MM.1S (cell line): ENCODE measurements at regions not wholly inside any gene's neighbourhood (a gene's known extent, or its start where the extent isn't known, plus 50 kb on each side); places are given as distances from the start of the nearest gene placed in this dataset.

Experiments used
- DNase-seq: peaks from one replicate; pipeline ENCODE4 v3.0.0-alpha.2; 2015
- H2AFZ ChIP-seq: fragments of 300-600 bp; sonication (generic); 2 replicates; pipeline ENCODE4 v1.6.0; 2016; ENCODE audit warnings: antibody characterized with exemption, low read length
- H3F3A ChIP-seq: fragments of 300-600 bp; sonication (generic); 2 replicates; pipeline ENCODE4 v1.6.1; 2016; ENCODE audit warnings: mild to moderate bottlenecking, antibody characterized with exemption, low read length, moderate library complexity, mixed read lengths; ENCODE audit not compliant: insufficient read depth
- H3K27ac ChIP-seq: fragments of 300-600 bp; sonication (generic); 2 replicates; pipeline ENCODE4 v1.5.1; 2016; ENCODE audit warnings: mild to moderate bottlenecking, low read length
- H3K27me3 ChIP-seq: fragments of 300-600 bp; sonication (generic); replicated peaks from 2 replicates; pipeline ENCODE4 v1.6.0; 2016; ENCODE audit warnings: low read length; ENCODE audit not compliant: insufficient read depth
- H3K36me3 ChIP-seq: fragments of 300-600 bp; sonication (generic); replicated peaks from 2 replicates; pipeline ENCODE4 v1.6.1; 2016; ENCODE audit warnings: mild to moderate bottlenecking, low read length, mixed read lengths; ENCODE audit not compliant: insufficient read depth
- H3K4me1 ChIP-seq: fragments of 300-600 bp; sonication (generic); 2 replicates; pipeline ENCODE4 v1.6.1; 2016; ENCODE audit warnings: low read length, mixed read lengths
- H3K4me2 ChIP-seq: fragments of 300-600 bp; sonication (generic); 2 replicates; pipeline ENCODE4 v1.6.0; 2016; ENCODE audit warnings: low read depth, low read length
- H3K4me3 ChIP-seq: fragments of 300-600 bp; sonication (generic); 2 replicates; pipeline ENCODE4 v1.5.1; 2016; ENCODE audit warnings: low read length, mixed read lengths
- H3K79me2 ChIP-seq: fragments of 300-600 bp; sonication (generic); 2 replicates; pipeline ENCODE4 v1.6.1; 2016; ENCODE audit warnings: mixed run types, low read length, mixed read lengths
- H3K9ac ChIP-seq: fragments of 300-600 bp; sonication (generic); 2 replicates; pipeline ENCODE4 v1.6.1; 2016; ENCODE audit warnings: low read length, mixed read lengths
- H3K9me2 ChIP-seq: fragments of 300-600 bp; sonication (generic); replicated peaks from 2 replicates; pipeline ENCODE4 v1.6.1; 2016; ENCODE audit warnings: mild to moderate bottlenecking, low read length, mixed read lengths; ENCODE audit not compliant: insufficient read depth
- H3K9me3 ChIP-seq: fragments of 300-600 bp; sonication (generic); replicated peaks from 2 replicates; pipeline ENCODE4 v1.6.1; 2016; ENCODE audit warnings: mild to moderate bottlenecking, low read length, mixed read lengths; ENCODE audit not compliant: insufficient read depth
- H4K20me1 ChIP-seq: fragments of 300-600 bp; sonication (generic); 2 replicates; pipeline ENCODE4 v1.6.1; 2016; ENCODE audit warnings: mild to moderate bottlenecking, low read length, moderate library complexity, mixed read lengths; ENCODE audit not compliant: insufficient read depth
- EZH2 ChIP-seq: fragments of 300-600 bp; sonication (generic); optimal IDR thresholded peaks from 2 replicates; pipeline ENCODE3; 2017; ENCODE audit warnings: low read depth, mild to moderate bottlenecking, antibody characterized with exemption, low read length, mixed read lengths
- EZH2phosphoT487 ChIP-seq: fragments of 300-600 bp; sonication (generic); IDR thresholded peaks from 2 replicates; pipeline ENCODE4 v1.6.1; 2018; ENCODE audit warnings: antibody characterized with exemption, low read length
- TF ChIP-seq, protein P1 (sequence below): fragments of 300-600 bp; sonication (generic); IDR thresholded peaks from 2 replicates; pipeline ENCODE4 v1.5.1; 2016; ENCODE audit warnings: antibody characterized with exemption, low read length, mixed read lengths

DNA sequence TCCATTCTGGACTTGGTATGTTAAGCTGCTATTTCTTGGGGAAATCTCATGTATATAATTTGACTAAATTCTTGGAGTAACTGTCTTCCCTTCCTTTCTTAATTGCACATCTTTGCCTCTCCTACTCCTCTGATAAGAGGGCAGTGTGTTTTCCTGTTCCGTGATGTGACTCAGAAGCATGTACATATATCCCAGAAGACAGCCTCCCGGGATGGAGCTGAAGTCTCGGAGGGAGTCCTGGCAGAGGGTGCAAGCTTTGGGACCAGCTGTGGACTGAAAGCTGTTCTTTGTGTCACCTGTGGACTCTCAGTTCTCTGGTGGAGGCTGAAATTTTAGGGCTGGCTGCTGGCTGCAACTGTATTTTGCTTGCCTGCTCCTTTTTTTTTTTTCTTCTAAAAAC is 54.7 kb upstream of the MGAT5 start:
- peaks cover 99% of the 10 kb centered on the region for H3K79me2 ChIP-seq
- H4K20me1 ChIP-seq, result no peaks in the 10 kb centered on the region
- H3K36me3 ChIP-seq, result no peaks in the 10 kb centered on the region
- no peak overlapping the region for H2AFZ ChIP-seq
- H3K27me3 ChIP-seq, result no peaks in the 10 kb centered on the region
- peaks cover 20% of the 10 kb centered on the region for H3K4me1 ChIP-seq
- no peak for DNase-seq
- H3K4me2 ChIP-seq, result no peak overlapping the region
- H3K4me3 ChIP-seq, result no peak overlapping the region
- H3K9ac ChIP-seq, result no peak overlapping the region
- H3F3A ChIP-seq, result peaks cover 2% of the 10 kb centered on the region; the same call in 1 of the 2 replicates
- H3K27ac ChIP-seq, result no peak overlapping the region
- H3K9me2 ChIP-seq, result no peaks in the 10 kb centered on the region
- no peaks in the 10 kb centered on the region for H3K9me3 ChIP-seq
- no peak for TF ChIP-seq EZH2phosphoT487

DNA sequence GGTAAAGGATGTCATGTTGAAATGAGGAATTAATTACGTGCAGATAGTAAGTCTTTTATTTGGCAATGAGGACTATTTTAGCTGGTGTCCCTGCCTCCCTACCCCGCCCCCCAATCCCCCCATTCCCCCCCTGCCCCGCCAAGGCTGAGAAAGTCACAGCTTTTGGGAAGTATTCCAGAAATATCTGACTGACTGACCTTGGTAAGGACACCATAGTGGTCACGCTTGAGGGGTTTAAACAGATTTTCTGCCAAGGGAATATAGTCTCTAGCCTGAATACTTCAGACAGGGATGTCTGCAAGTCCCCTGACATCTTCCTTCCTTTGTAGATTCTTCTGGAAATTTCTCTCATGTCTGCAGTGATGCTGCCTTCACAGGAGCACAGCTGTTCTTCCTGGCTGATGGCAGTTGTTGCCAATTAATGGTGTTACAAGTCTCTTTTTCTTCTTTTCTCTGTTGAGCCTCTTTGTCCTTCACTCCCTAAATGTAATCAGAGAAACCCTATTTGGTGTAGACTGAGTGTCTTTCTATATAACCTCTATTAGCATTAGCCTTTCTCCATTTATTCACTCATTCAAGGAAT is 53.7 kb upstream of the MGAT5 start:
- no peaks in the 10 kb centered on the region for H3K36me3 ChIP-seq
- H3K9me2 ChIP-seq, result no peaks in the 10 kb centered on the region
- H3K4me3 ChIP-seq, result no peak overlapping the region
- H3F3A ChIP-seq, result peaks cover 2% of the 10 kb centered on the region; the same call in 1 of the 2 replicates
- no peak overlapping the region for H3K27ac ChIP-seq
- TF ChIP-seq EZH2phosphoT487 (no peak), EZH2 (no peak)
- TF ChIP-seq, protein P1, sequence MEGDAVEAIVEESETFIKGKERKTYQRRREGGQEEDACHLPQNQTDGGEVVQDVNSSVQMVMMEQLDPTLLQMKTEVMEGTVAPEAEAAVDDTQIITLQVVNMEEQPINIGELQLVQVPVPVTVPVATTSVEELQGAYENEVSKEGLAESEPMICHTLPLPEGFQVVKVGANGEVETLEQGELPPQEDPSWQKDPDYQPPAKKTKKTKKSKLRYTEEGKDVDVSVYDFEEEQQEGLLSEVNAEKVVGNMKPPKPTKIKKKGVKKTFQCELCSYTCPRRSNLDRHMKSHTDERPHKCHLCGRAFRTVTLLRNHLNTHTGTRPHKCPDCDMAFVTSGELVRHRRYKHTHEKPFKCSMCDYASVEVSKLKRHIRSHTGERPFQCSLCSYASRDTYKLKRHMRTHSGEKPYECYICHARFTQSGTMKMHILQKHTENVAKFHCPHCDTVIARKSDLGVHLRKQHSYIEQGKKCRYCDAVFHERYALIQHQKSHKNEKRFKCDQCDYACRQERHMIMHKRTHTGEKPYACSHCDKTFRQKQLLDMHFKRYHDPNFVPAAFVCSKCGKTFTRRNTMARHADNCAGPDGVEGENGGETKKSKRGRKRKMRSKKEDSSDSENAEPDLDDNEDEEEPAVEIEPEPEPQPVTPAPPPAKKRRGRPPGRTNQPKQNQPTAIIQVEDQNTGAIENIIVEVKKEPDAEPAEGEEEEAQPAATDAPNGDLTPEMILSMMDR, result no peak
- peaks cover 99% of the 10 kb centered on the region for H3K79me2 ChIP-seq
- H2AFZ ChIP-seq, result no peak overlapping the region
- no peak for DNase-seq
- peaks cover 29% of the 10 kb centered on the region for H3K4me1 ChIP-seq
- H3K9me3 ChIP-seq, result no peaks in the 10 kb centered on the region
- no peak overlapping the region for H3K9ac ChIP-seq
- H4K20me1 ChIP-seq, result no peaks in the 10 kb centered on the region
- no peaks in the 10 kb centered on the region for H3K27me3 ChIP-seq
- no peak overlapping the region for H3K4me2 ChIP-seq

DNA sequence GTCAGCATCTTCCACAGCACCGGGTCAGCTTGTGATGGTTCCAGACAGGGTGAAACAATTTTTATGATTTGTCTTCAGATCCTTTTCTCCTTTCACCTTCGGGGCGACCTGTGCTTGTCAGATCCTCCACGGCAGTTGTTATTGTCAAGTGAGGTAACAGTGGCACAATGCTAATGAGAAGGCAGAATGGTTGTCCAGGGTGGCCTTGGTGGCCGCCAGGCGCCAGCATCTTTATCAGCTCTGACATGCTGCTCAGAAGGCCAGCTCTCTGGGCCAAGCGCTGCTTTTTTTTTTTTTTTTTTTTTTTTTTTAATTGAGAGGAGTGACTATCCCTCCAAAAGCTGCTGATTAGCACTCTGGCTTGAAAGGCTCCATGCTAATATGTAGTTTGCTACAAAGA is 52.3 kb upstream of the MGAT5 start:
- H3K9me2 ChIP-seq, result no peaks in the 10 kb centered on the region
- no peaks in the 10 kb centered on the region for H3K9me3 ChIP-seq
- no peak overlapping the region for H2AFZ ChIP-seq
- H3K36me3 ChIP-seq, result no peaks in the 10 kb centered on the region
- H3K4me2 ChIP-seq, result no peak overlapping the region
- H4K20me1 ChIP-seq, result no peaks in the 10 kb centered on the region
- H3K27ac ChIP-seq, result no peak overlapping the region
- H3F3A ChIP-seq, result peaks cover 10% of the 10 kb centered on the region; the same call in 1 of the 2 replicates
- no peak for DNase-seq
- peaks cover 99% of the 10 kb centered on the region for H3K79me2 ChIP-seq
- peaks cover 42% of the 10 kb centered on the region for H3K4me1 ChIP-seq
- H3K27me3 ChIP-seq, result no peaks in the 10 kb centered on the region
- no peak overlapping the region for H3K9ac ChIP-seq
- TF ChIP-seq EZH2 (no peak), EZH2phosphoT487 (no peak)
- TF ChIP-seq, protein P1, result no peak
- H3K4me3 ChIP-seq, result no peak overlapping the region

DNA sequence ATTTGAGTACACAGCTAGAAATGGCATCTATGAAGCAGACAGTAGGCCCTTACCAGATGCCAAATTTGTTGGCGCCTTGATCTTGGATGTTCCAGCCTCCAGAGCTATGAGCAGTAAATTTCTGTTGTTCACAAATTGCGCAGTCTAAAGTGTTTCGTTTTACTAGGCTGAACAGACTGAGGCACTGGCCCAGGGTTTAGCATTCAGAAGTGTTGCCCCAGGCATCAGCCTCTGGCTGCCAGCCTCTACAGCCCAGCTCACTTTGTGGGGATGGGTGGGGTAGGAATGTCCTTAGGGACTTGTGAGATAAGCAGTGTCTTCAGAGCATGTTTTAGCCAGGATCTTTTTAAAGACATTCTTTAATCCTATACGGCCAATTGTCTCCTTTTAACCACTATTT is 51.5 kb upstream of the MGAT5 start:
- no peak for DNase-seq
- no peak overlapping the region for H3K9ac ChIP-seq
- H4K20me1 ChIP-seq, result no peaks in the 10 kb centered on the region
- H3K79me2 ChIP-seq, result peaks cover 99% of the 10 kb centered on the region
- no peaks in the 10 kb centered on the region for H3K36me3 ChIP-seq
- TF ChIP-seq, protein P1, result no peak
- TF ChIP-seq EZH2 (no peak), EZH2phosphoT487 (no peak)
- no peaks in the 10 kb centered on the region for H3K9me3 ChIP-seq
- H2AFZ ChIP-seq, result no peak overlapping the region
- H3K9me2 ChIP-seq, result no peaks in the 10 kb centered on the region
- no peaks in the 10 kb centered on the region for H3K27me3 ChIP-seq
- H3K27ac ChIP-seq, result no peak overlapping the region
- H3K4me1 ChIP-seq, result peaks cover 42% of the 10 kb centered on the region
- H3K4me2 ChIP-seq, result no peak overlapping the region
- H3F3A ChIP-seq, result peaks cover 18% of the 10 kb centered on the region; the same call in 1 of the 2 replicates
- no peak overlapping the region for H3K4me3 ChIP-seq
